ENCODE measurements at regions not wholly inside any gene's neighbourhood (a gene's known extent, or its start where the extent isn't known, plus 50 kb on each side); places are given as distances from the start of the nearest gene placed in this dataset.

- Mint-ChIP-seq H3K27ac (no peak overlapping the region), H3K27me3 (no peaks in the 10 kb centered on the region), H3K9me3 (peaks cover 0 to 11% (median 7%) of the 10 kb centered on the region in 3 donors), H3K4me3 (no peak overlapping the region), H3K4me1 (no peaks in the 10 kb centered on the region), H3K36me3 (no peaks in the 10 kb centered on the region)
- H3K27me3 ChIP-seq (replicated peaks in 1 of 2; ENCODE audit: control insufficient read depth in 2 of 2, extremely low read depth in 1 of 2, insufficient read depth in 2 of 2, low read length in 1 of 2) = no peaks in the 10 kb centered on the region
- no peak overlapping the region for H3K27ac ChIP-seq (ENCODE audit: low read length)
- DNase-seq (no peak), ATAC-seq (replicated peaks in 1 of 4) (no peak)
- H3K9me3 ChIP-seq = no peaks in the 10 kb centered on the region
- no peaks in the 10 kb centered on the region for H3K4me1 ChIP-seq (ENCODE audit: control insufficient read depth in 1 of 2, extremely low read depth in 1 of 2, insufficient read depth in 2 of 2, low read length in 2 of 2)
- ChIA-PET CTCF (no interaction called here), POLR2A (no interaction called here)
- H3K4me3 ChIP-seq (ENCODE audit: control insufficient read depth in 1 of 2, extremely low read depth in 1 of 2, low read length in 1 of 2) = no peak overlapping the region
- H3K36me3 ChIP-seq (ENCODE audit: control insufficient read depth in 2 of 2, extremely low read depth in 1 of 2, insufficient read depth in 1 of 2, low read length in 1 of 2) = no peaks in the 10 kb centered on the region
Observed at GRCh38 chr3:63746211-63746610, 72.9 kb upstream of the C3orf49 start.

GRCh38 chr3:63751459-63751858 lies 67.6 kb upstream of the C3orf49 start:
- H3K36me3 Mint-ChIP-seq = no peaks in the 10 kb centered on the region
- ChIA-PET CTCF (no interaction called here), POLR2A (no interaction called here)
- DNase-seq (no peak), ATAC-seq (replicated peaks in 1 of 4) (no peak)
- H3K9me3 Mint-ChIP-seq = peaks cover 0 to 11% (median 7%) of the 10 kb centered on the region in 3 donors
- H3K27me3 Mint-ChIP-seq = peaks cover 0 to 4% of the 10 kb centered on the region in 2 donors
- Histone ChIP-seq H3K4me3 (ENCODE audit: control insufficient read depth in 1 of 2, extremely low read depth in 1 of 2, low read length in 1 of 2) (no peak overlapping the region), H3K4me1 (ENCODE audit: control insufficient read depth in 1 of 2, extremely low read depth in 1 of 2, insufficient read depth in 2 of 2, low read length in 2 of 2) (no peaks in the 10 kb centered on the region), H3K27me3 (replicated peaks in 1 of 2; ENCODE audit: control insufficient read depth in 2 of 2, extremely low read depth in 1 of 2, insufficient read depth in 2 of 2, low read length in 1 of 2) (no peaks in the 10 kb centered on the region), H3K9me3 (no peaks in the 10 kb centered on the region), H3K27ac (ENCODE audit: low read length) (no peak overlapping the region), H3K36me3 (ENCODE audit: control insufficient read depth in 2 of 2, extremely low read depth in 1 of 2, insufficient read depth in 1 of 2, low read length in 1 of 2) (no peaks in the 10 kb centered on the region)
- H3K4me1 Mint-ChIP-seq = no peaks in the 10 kb centered on the region
- H3K4me3 Mint-ChIP-seq = no peak overlapping the region
- no peak overlapping the region for H3K27ac Mint-ChIP-seq

- Mint-ChIP-seq H3K9me3 (no peaks in the 10 kb centered on the region), H3K27me3 (peaks cover 0 to 4% of the 10 kb centered on the region in 2 donors), H3K36me3 (no peaks in the 10 kb centered on the region), H3K4me3 (no peak overlapping the region), H3K4me1 (no peaks in the 10 kb centered on the region), H3K27ac (no peak overlapping the region)
- H3K27ac ChIP-seq (ENCODE audit: low read length) = no peak overlapping the region
- H3K4me1 ChIP-seq (ENCODE audit: control insufficient read depth in 1 of 2, extremely low read depth in 1 of 2, insufficient read depth in 2 of 2, low read length in 2 of 2) = no peaks in the 10 kb centered on the region
- H3K4me3 ChIP-seq (ENCODE audit: control insufficient read depth in 1 of 2, extremely low read depth in 1 of 2, low read length in 1 of 2) = no peak overlapping the region
- no peak for DNase-seq
- ChIA-PET CTCF (no interaction called here), POLR2A (no interaction called here)
- no peaks in the 10 kb centered on the region for H3K9me3 ChIP-seq
- no CpG with 5 or more reads among the region's 4 CpGs for WGBS (ENCODE audit: insufficient coverage)
- ATAC-seq (replicated peaks in 1 of 4) = no peak
- H3K36me3 ChIP-seq (ENCODE audit: control insufficient read depth in 2 of 2, extremely low read depth in 1 of 2, insufficient read depth in 1 of 2, low read length in 1 of 2) = no peaks in the 10 kb centered on the region
- no peaks in the 10 kb centered on the region for H3K27me3 ChIP-seq (replicated peaks in 1 of 2; ENCODE audit: control insufficient read depth in 2 of 2, extremely low read depth in 1 of 2, insufficient read depth in 2 of 2, low read length in 1 of 2)
Observed at GRCh38 chr3:63753567-63753966, 65.5 kb upstream of the C3orf49 start.

- DNase-seq = no peak
- Histone ChIP-seq H3K4me3 (ENCODE audit: control insufficient read depth in 1 of 2, extremely low read depth in 1 of 2, low read length in 1 of 2) (no peak overlapping the region), H3K27ac (ENCODE audit: low read length) (no peak overlapping the region), H3K27me3 (replicated peaks in 1 of 2; ENCODE audit: control insufficient read depth in 2 of 2, extremely low read depth in 1 of 2, insufficient read depth in 2 of 2, low read length in 1 of 2) (no peaks in the 10 kb centered on the region), H3K9me3 (no peaks in the 10 kb centered on the region), H3K36me3 (ENCODE audit: control insufficient read depth in 2 of 2, extremely low read depth in 1 of 2, insufficient read depth in 1 of 2, low read length in 1 of 2) (no peaks in the 10 kb centered on the region), H3K4me1 (ENCODE audit: control insufficient read depth in 1 of 2, extremely low read depth in 1 of 2, insufficient read depth in 2 of 2, low read length in 2 of 2) (no peaks in the 10 kb centered on the region)
- H3K4me1 Mint-ChIP-seq = no peaks in the 10 kb centered on the region
- H3K4me3 Mint-ChIP-seq = no peak overlapping the region
- no CpG with 5 or more reads among the region's 5 CpGs for WGBS (ENCODE audit: insufficient coverage)
- no peaks in the 10 kb centered on the region for H3K9me3 Mint-ChIP-seq
- POLR2A ChIA-PET = no interaction called here
- CTCF ChIA-PET = no interaction called here
- no peaks in the 10 kb centered on the region for H3K36me3 Mint-ChIP-seq
- ATAC-seq (replicated peaks in 1 of 4) = no peak
- no peak overlapping the region for H3K27ac Mint-ChIP-seq
- H3K27me3 Mint-ChIP-seq = peaks cover 0 to 4% of the 10 kb centered on the region in 2 donors
Observed at GRCh38 chr3:63753995-63754394, 65.1 kb upstream of the C3orf49 start.

- no peak overlapping the region for H3K27ac Mint-ChIP-seq
- POLR2A ChIA-PET = no interaction called here
Observed at GRCh38 chr3:63762180-63762579, 56.9 kb upstream of the C3orf49 start.

GRCh38 chr3:63762934-63763550 lies 56.1 kb upstream of the C3orf49 start:
- Mint-ChIP-seq H3K27ac (no peak overlapping the region), H3K4me1 (no peaks in the 10 kb centered on the region), H3K36me3 (no peaks in the 10 kb centered on the region), H3K4me3 (no peak overlapping the region), H3K27me3 (peaks cover 13 to 19% of the 10 kb centered on the region in 2 donors), H3K9me3 (peaks cover 0 to 5% (median 2%) of the 10 kb centered on the region in 3 donors)
- CTCF ChIA-PET = interaction anchor here in 1 of 2 donors (0.9 kb wide), 1 partner anchor 1240 kb away, joined by 6 read pairs; no protein-coding TSS in a partner anchor
- Histone ChIP-seq H3K27ac (ENCODE audit: low read length) (no peak overlapping the region), H3K27me3 (replicated peaks in 1 of 2; ENCODE audit: control insufficient read depth in 2 of 2, extremely low read depth in 1 of 2, insufficient read depth in 2 of 2, low read length in 1 of 2) (no peaks in the 10 kb centered on the region), H3K9me3 (no peaks in the 10 kb centered on the region), H3K4me1 (ENCODE audit: control insufficient read depth in 1 of 2, extremely low read depth in 1 of 2, insufficient read depth in 2 of 2, low read length in 2 of 2) (no peaks in the 10 kb centered on the region), H3K36me3 (ENCODE audit: control insufficient read depth in 2 of 2, extremely low read depth in 1 of 2, insufficient read depth in 1 of 2, low read length in 1 of 2) (no peaks in the 10 kb centered on the region), H3K4me3 (ENCODE audit: control insufficient read depth in 1 of 2, extremely low read depth in 1 of 2, low read length in 1 of 2) (no peak overlapping the region)
- DNase-seq = no peak
- ATAC-seq (replicated peaks in 1 of 4) = no peak
- WGBS (ENCODE audit: insufficient coverage) = 60% methylated on average over 1 of the region's 5 CpGs
- POLR2A ChIA-PET = no interaction called here

More at GRCh38 chr3:63762180-63762579, 56.9 kb upstream of the C3orf49 start:
- ATAC-seq (replicated peaks in 1 of 4) (no peak), DNase-seq (no peak)
- Mint-ChIP-seq H3K4me3 (no peak overlapping the region), H3K9me3 (peaks cover 0 to 5% (median 2%) of the 10 kb centered on the region in 3 donors), H3K4me1 (no peaks in the 10 kb centered on the region), H3K36me3 (no peaks in the 10 kb centered on the region), H3K27me3 (peaks cover 13 to 18% of the 10 kb centered on the region in 2 donors)
- Histone ChIP-seq H3K9me3 (no peaks in the 10 kb centered on the region), H3K27me3 (replicated peaks in 1 of 2; ENCODE audit: control insufficient read depth in 2 of 2, extremely low read depth in 1 of 2, insufficient read depth in 2 of 2, low read length in 1 of 2) (no peaks in the 10 kb centered on the region), H3K36me3 (ENCODE audit: control insufficient read depth in 2 of 2, extremely low read depth in 1 of 2, insufficient read depth in 1 of 2, low read length in 1 of 2) (no peaks in the 10 kb centered on the region), H3K27ac (ENCODE audit: low read length) (no peak overlapping the region), H3K4me3 (ENCODE audit: control insufficient read depth in 1 of 2, extremely low read depth in 1 of 2, low read length in 1 of 2) (no peak overlapping the region), H3K4me1 (ENCODE audit: control insufficient read depth in 1 of 2, extremely low read depth in 1 of 2, insufficient read depth in 2 of 2, low read length in 2 of 2) (no peaks in the 10 kb centered on the region)
- CTCF ChIA-PET = no interaction called here
- no CpG with 5 or more reads among the region's 1 CpG for WGBS (ENCODE audit: insufficient coverage)

GRCh38 chr3:63764511-63764910 lies 54.6 kb upstream of the C3orf49 start:
- H3K36me3 Mint-ChIP-seq = no peaks in the 10 kb centered on the region
- H3K4me3 Mint-ChIP-seq = no peak overlapping the region
- H3K4me1 Mint-ChIP-seq = no peaks in the 10 kb centered on the region
- WGBS (ENCODE audit: insufficient coverage) = no CpG with 5 or more reads among the region's 7 CpGs
- Histone ChIP-seq H3K4me1 (ENCODE audit: control insufficient read depth in 1 of 2, extremely low read depth in 1 of 2, insufficient read depth in 2 of 2, low read length in 2 of 2) (no peaks in the 10 kb centered on the region), H3K27ac (ENCODE audit: low read length) (no peak overlapping the region), H3K9me3 (no peaks in the 10 kb centered on the region), H3K4me3 (ENCODE audit: control insufficient read depth in 1 of 2, extremely low read depth in 1 of 2, low read length in 1 of 2) (no peak overlapping the region), H3K27me3 (replicated peaks in 1 of 2; ENCODE audit: control insufficient read depth in 2 of 2, extremely low read depth in 1 of 2, insufficient read depth in 2 of 2, low read length in 1 of 2) (no peaks in the 10 kb centered on the region), H3K36me3 (ENCODE audit: control insufficient read depth in 2 of 2, extremely low read depth in 1 of 2, insufficient read depth in 1 of 2, low read length in 1 of 2) (no peaks in the 10 kb centered on the region)
- H3K27ac Mint-ChIP-seq = no peak overlapping the region
- peaks cover 13 to 24% of the 10 kb centered on the region in 2 donors for H3K27me3 Mint-ChIP-seq
- ATAC-seq (replicated peaks in 1 of 4) (no peak), DNase-seq (no peak)
- ChIA-PET POLR2A (no interaction called here), CTCF (no interaction called here)
- peaks cover 0 to 5% (median 2%) of the 10 kb centered on the region in 3 donors for H3K9me3 Mint-ChIP-seq

Data from T-cell (primary cell).